ENCODE measurements at regions not wholly inside any gene's neighbourhood (a gene's known extent, or its start where the extent isn't known, plus 50 kb on each side); places are given as distances from the start of the nearest gene placed in this dataset.

GRCh38 chr2:49278561-49278960 is 124.2 kb upstream of the FSHR start:
- no peak for TF ChIP-seq EZH2phosphoT487 (IDR thresholded peaks at IDR 0.05; ENCODE audit: insufficient read depth, low read depth)
- no peak for TF ChIP-seq EZH2 (IDR thresholded peaks at IDR 0.05; ENCODE audit: insufficient read depth, poor library complexity, severe bottlenecking)
